ENCODE measurements at regions not wholly inside any gene's neighbourhood (a gene's known extent, or its start where the extent isn't known, plus 50 kb on each side); places are given as distances from the start of the nearest gene placed in this dataset.

DNA sequence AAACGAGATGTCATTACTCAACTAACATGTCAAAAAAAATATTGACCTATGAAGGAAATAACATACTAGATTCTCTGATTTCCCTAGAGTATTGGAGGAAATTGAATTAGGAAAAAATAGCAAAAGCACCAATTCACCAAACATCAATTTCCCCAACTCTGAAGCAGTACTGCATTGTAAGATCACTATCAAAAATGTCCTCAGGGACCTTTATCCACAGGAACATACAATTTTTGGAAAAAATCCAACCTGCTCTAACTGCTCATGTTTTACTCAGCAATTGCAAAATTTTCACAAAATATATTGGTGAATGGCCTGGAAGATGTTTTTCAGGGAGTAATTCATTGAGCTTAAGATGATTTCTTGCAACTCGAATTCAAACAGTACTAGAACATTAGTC, 239.0 kb upstream of the GIMD1 start:
- TF ChIP-seq SALL2 (tag by site-specific recombination; IDR thresholded peaks at IDR 0.05; ENCODE audit: borderline replicate concordance) (no peak), YY1 (tag by site-specific recombination; IDR thresholded peaks at IDR 0.05) (no peak), ZNF221 (tag by site-specific recombination; IDR thresholded peaks at IDR 0.05; ENCODE audit: borderline replicate concordance) (no peak), ZNF660 (tag by site-specific recombination; IDR thresholded peaks at IDR 0.05) (no peak)
- TF ChIP-seq, protein P1, sequence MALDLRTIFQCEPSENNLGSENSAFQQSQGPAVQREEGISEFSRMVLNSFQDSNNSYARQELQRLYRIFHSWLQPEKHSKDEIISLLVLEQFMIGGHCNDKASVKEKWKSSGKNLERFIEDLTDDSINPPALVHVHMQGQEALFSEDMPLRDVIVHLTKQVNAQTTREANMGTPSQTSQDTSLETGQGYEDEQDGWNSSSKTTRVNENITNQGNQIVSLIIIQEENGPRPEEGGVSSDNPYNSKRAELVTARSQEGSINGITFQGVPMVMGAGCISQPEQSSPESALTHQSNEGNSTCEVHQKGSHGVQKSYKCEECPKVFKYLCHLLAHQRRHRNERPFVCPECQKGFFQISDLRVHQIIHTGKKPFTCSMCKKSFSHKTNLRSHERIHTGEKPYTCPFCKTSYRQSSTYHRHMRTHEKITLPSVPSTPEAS (tag by site-specific recombination; IDR thresholded peaks at IDR 0.05) = no peak
- TF ChIP-seq, protein P2, sequence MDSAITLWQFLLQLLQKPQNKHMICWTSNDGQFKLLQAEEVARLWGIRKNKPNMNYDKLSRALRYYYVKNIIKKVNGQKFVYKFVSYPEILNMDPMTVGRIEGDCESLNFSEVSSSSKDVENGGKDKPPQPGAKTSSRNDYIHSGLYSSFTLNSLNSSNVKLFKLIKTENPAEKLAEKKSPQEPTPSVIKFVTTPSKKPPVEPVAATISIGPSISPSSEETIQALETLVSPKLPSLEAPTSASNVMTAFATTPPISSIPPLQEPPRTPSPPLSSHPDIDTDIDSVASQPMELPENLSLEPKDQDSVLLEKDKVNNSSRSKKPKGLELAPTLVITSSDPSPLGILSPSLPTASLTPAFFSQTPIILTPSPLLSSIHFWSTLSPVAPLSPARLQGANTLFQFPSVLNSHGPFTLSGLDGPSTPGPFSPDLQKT (IDR thresholded peaks at IDR 0.05; ENCODE audit: borderline replicate concordance, low read depth, low read length) = no peak
- TF ChIP-seq, protein P3, sequence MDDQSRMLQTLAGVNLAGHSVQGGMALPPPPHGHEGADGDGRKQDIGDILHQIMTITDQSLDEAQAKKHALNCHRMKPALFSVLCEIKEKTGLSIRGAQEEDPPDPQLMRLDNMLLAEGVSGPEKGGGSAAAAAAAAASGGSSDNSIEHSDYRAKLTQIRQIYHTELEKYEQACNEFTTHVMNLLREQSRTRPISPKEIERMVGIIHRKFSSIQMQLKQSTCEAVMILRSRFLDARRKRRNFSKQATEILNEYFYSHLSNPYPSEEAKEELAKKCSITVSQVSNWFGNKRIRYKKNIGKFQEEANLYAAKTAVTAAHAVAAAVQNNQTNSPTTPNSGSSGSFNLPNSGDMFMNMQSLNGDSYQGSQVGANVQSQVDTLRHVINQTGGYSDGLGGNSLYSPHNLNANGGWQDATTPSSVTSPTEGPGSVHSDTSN (CRISPR knock-in tag; IDR thresholded peaks at IDR 0.05) = no peak
- no peaks in the 10 kb centered on the region for H3K4me1 ChIP-seq (ENCODE audit: control insufficient read depth, insufficient read depth, low read length)
- H3K36me3 ChIP-seq (ENCODE audit: control insufficient read depth in 2 of 2, insufficient read depth in 1 of 2, low read length in 2 of 2) = no peaks in the 10 kb centered on the region
- H3K27ac ChIP-seq (ENCODE audit: extremely low read depth, low read depth, low read length) = no peak overlapping the region
- POLR2A ChIA-PET = no interaction called here
- CTCF ChIA-PET = no interaction called here
- H3K4me3 ChIP-seq (ENCODE audit: low read depth, low read length) = no peak overlapping the region
- H3K9me3 ChIP-seq (ENCODE audit: control insufficient read depth, insufficient read depth, low read depth, low read length) = no peaks in the 10 kb centered on the region

DNA sequence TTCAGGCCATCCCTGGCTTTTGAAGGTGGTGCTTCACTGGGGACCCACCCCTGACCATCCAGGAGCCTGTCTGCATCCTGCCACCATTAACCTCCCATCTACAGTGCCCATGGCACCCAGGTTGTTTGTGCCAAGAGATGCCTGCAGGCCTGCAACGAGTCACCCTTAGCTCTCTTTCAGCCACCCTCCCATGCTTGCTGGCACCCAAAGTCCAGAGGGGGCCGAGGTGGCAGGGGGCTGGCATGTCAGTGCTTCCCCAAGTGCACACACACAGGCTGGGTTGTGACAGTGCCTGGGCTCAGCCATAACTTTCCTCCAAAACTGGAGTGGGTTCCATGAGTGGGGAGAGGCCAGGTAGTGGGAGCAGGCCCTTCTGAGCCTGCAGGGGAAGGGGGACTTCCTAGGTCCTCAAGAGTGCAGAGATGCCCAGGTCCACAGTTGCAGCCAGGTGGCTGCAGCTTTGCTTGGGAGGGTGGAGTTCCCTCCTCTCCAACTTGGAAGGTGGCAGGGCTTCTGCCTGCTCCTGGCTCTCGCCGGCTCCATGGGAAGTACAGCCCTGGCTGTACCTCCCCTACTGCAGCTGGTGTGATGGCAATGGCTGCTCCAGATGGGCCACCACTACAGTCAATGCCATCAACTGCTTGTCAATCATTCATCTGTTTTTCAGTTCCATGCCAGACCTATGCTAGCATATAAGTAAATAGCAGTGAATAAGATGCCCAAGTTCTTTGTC, 235.9 kb upstream of the GIMD1 start:
- ChIA-PET POLR2A (no interaction called here), CTCF (no interaction called here)
- no peaks in the 10 kb centered on the region for H3K4me1 ChIP-seq (ENCODE audit: control insufficient read depth, insufficient read depth, low read length)
- H3K36me3 ChIP-seq (ENCODE audit: control insufficient read depth in 2 of 2, insufficient read depth in 1 of 2, low read length in 2 of 2) = no peaks in the 10 kb centered on the region
- no peak overlapping the region for H3K27ac ChIP-seq (ENCODE audit: extremely low read depth, low read depth, low read length)
- H3K9me3 ChIP-seq (ENCODE audit: control insufficient read depth, insufficient read depth, low read depth, low read length) = no peaks in the 10 kb centered on the region
- TF ChIP-seq ZNF274 (IDR thresholded peaks at IDR 0.05; ENCODE audit: low read length) = no peak
- no peak for TF ChIP-seq ZNF274 (tag by site-specific recombination; IDR thresholded peaks at IDR 0.05; ENCODE audit: borderline replicate concordance)
- no peak for TF ChIP-seq ZFP3 (tag by site-specific recombination; IDR thresholded peaks at IDR 0.05; ENCODE audit: low read depth)
- TF ChIP-seq BCL11B (tag by site-specific recombination; IDR thresholded peaks at IDR 0.05; ENCODE audit: low read depth) = no peak
- TF ChIP-seq, protein P4, sequence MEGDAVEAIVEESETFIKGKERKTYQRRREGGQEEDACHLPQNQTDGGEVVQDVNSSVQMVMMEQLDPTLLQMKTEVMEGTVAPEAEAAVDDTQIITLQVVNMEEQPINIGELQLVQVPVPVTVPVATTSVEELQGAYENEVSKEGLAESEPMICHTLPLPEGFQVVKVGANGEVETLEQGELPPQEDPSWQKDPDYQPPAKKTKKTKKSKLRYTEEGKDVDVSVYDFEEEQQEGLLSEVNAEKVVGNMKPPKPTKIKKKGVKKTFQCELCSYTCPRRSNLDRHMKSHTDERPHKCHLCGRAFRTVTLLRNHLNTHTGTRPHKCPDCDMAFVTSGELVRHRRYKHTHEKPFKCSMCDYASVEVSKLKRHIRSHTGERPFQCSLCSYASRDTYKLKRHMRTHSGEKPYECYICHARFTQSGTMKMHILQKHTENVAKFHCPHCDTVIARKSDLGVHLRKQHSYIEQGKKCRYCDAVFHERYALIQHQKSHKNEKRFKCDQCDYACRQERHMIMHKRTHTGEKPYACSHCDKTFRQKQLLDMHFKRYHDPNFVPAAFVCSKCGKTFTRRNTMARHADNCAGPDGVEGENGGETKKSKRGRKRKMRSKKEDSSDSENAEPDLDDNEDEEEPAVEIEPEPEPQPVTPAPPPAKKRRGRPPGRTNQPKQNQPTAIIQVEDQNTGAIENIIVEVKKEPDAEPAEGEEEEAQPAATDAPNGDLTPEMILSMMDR (tag by site-specific recombination; IDR thresholded peaks at IDR 0.05) = no peak
- no peak for TF ChIP-seq ZNF341 (tag by site-specific recombination; IDR thresholded peaks at IDR 0.05; ENCODE audit: low read depth)
- TF ChIP-seq ZNF530 (tag by site-specific recombination; IDR thresholded peaks at IDR 0.05; ENCODE audit: low read depth) = no peak
- H3K4me3 ChIP-seq (ENCODE audit: low read depth, low read length) = no peak overlapping the region

DNA sequence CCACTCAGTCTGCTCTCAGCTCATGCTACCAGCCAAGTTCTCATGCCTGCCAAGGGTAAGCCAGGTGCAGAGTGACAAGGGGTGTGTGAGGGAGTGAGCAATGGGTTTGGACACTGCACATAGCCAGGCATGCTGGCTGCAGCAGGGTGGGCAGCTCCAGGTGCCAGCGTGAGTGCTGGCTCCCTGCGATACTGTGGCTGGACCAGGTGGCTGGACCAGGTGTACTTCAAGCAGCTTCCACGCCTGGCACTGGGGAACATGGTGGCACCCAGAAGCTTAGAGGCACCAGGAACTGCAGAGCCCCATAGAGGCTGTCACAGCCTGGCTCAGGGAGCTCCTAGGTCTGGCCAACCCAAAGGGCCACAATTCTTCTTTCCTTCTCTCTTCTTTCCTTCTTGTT, 234.9 kb upstream of the GIMD1 start:
- Histone ChIP-seq H3K36me3 (ENCODE audit: control insufficient read depth in 2 of 2, insufficient read depth in 1 of 2, low read length in 2 of 2) (no peaks in the 10 kb centered on the region), H3K27ac (ENCODE audit: extremely low read depth, low read depth, low read length) (no peak overlapping the region), H3K4me1 (ENCODE audit: control insufficient read depth, insufficient read depth, low read length) (no peaks in the 10 kb centered on the region), H3K9me3 (ENCODE audit: control insufficient read depth, insufficient read depth, low read depth, low read length) (no peaks in the 10 kb centered on the region), H3K4me3 (ENCODE audit: low read depth, low read length) (no peak overlapping the region)
- ChIA-PET POLR2A (no interaction called here), CTCF (no interaction called here)
- no peak for TF ChIP-seq ZNF510 (tag by site-specific recombination; IDR thresholded peaks at IDR 0.05; ENCODE audit: insufficient replicate concordance)
- no peak for TF ChIP-seq ZNF354C (tag by site-specific recombination; IDR thresholded peaks at IDR 0.05; ENCODE audit: borderline replicate concordance, low read depth)
- no peak for TF ChIP-seq ZNF624 (tag by site-specific recombination; IDR thresholded peaks at IDR 0.05)
- no peak for TF ChIP-seq KLF10 (tag by site-specific recombination; IDR thresholded peaks at IDR 0.05)
- TF ChIP-seq, protein P5, sequence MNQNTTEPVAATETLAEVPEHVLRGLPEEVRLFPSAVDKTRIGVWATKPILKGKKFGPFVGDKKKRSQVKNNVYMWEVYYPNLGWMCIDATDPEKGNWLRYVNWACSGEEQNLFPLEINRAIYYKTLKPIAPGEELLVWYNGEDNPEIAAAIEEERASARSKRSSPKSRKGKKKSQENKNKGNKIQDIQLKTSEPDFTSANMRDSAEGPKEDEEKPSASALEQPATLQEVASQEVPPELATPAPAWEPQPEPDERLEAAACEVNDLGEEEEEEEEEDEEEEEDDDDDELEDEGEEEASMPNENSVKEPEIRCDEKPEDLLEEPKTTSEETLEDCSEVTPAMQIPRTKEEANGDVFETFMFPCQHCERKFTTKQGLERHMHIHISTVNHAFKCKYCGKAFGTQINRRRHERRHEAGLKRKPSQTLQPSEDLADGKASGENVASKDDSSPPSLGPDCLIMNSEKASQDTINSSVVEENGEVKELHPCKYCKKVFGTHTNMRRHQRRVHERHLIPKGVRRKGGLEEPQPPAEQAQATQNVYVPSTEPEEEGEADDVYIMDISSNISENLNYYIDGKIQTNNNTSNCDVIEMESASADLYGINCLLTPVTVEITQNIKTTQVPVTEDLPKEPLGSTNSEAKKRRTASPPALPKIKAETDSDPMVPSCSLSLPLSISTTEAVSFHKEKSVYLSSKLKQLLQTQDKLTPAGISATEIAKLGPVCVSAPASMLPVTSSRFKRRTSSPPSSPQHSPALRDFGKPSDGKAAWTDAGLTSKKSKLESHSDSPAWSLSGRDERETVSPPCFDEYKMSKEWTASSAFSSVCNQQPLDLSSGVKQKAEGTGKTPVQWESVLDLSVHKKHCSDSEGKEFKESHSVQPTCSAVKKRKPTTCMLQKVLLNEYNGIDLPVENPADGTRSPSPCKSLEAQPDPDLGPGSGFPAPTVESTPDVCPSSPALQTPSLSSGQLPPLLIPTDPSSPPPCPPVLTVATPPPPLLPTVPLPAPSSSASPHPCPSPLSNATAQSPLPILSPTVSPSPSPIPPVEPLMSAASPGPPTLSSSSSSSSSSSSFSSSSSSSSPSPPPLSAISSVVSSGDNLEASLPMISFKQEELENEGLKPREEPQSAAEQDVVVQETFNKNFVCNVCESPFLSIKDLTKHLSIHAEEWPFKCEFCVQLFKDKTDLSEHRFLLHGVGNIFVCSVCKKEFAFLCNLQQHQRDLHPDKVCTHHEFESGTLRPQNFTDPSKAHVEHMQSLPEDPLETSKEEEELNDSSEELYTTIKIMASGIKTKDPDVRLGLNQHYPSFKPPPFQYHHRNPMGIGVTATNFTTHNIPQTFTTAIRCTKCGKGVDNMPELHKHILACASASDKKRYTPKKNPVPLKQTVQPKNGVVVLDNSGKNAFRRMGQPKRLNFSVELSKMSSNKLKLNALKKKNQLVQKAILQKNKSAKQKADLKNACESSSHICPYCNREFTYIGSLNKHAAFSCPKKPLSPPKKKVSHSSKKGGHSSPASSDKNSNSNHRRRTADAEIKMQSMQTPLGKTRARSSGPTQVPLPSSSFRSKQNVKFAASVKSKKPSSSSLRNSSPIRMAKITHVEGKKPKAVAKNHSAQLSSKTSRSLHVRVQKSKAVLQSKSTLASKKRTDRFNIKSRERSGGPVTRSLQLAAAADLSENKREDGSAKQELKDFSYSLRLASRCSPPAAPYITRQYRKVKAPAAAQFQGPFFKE (tag by site-specific recombination; IDR thresholded peaks at IDR 0.05; ENCODE audit: borderline replicate concordance) = no peak
- no peak for TF ChIP-seq ZNF560 (tag by site-specific recombination; IDR thresholded peaks at IDR 0.05; ENCODE audit: borderline replicate concordance)
